ENCODE measurements at regions not wholly inside any gene's neighbourhood (a gene's known extent, or its start where the extent isn't known, plus 50 kb on each side); places are given as distances from the start of the nearest gene placed in this dataset.

DNA sequence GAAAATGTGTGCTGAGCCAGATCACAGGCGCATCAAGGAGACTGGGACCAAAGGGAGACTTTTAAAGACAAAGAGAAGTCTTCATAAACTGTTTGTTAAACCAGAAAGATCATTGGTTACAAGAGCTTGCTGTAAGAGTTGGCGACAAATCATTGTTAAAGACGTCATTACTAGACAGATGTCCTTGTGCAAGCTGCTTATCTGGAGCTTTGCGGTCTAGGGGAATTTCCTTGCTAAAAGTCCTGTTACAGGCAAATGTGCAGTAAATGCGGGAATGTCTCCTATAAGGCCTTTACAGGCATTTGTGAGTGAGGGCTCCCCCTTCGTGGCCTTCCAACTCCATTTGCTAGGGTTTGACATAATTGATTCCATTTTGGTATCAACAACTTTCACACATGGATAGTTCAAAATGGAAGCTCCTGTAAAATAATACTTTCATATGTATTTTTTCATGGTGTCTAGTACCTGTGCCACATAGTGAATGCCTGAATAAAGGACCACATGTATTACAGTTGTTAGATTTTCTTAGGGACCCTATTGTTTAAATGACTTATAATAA is 362.4 kb downstream of the UTRN start:
- TF ChIP-seq, protein P1, sequence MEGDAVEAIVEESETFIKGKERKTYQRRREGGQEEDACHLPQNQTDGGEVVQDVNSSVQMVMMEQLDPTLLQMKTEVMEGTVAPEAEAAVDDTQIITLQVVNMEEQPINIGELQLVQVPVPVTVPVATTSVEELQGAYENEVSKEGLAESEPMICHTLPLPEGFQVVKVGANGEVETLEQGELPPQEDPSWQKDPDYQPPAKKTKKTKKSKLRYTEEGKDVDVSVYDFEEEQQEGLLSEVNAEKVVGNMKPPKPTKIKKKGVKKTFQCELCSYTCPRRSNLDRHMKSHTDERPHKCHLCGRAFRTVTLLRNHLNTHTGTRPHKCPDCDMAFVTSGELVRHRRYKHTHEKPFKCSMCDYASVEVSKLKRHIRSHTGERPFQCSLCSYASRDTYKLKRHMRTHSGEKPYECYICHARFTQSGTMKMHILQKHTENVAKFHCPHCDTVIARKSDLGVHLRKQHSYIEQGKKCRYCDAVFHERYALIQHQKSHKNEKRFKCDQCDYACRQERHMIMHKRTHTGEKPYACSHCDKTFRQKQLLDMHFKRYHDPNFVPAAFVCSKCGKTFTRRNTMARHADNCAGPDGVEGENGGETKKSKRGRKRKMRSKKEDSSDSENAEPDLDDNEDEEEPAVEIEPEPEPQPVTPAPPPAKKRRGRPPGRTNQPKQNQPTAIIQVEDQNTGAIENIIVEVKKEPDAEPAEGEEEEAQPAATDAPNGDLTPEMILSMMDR (IDR thresholded peaks at IDR 0.05; ENCODE audit: low read depth, low read length): no peak
- no peak overlapping the region for H3K4me3 ChIP-seq (ENCODE audit: low read depth, low read length)

DNA sequence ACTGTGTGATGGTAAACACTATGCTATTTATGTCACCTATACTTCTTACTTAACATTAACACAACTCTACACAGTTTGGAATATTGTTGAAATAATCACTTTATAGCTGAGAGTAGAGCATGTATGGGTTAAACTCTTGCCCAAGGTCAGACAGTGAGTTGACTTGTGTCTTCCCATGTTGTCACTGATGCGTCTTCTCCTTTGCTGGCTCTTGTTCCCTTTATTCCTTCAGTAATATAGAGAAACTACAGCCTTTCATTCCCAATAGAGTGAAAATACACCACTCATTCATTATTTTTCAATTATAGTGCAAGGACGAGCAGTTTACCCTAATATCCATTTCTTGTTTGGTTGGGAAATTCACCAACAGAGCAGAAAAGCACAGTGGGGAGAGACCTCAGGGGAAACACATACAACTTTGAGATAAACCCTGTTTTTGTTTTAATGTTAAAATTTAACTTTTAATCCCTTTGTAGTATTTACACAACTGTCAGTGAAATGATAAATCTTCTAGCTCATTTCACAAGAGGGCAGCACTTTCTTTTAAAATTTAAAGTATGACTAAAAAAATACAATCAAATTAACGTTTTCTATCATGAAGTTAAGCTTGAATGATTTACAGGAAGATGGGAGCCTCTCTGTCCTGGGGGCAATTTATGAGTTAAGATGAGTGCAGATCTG is 363.0 kb downstream of the UTRN start:
- no peak overlapping the region for H3K4me3 ChIP-seq (ENCODE audit: low read depth, low read length)
- TF ChIP-seq, protein P1 (IDR thresholded peaks at IDR 0.05; ENCODE audit: low read depth, low read length): no peak

DNA sequence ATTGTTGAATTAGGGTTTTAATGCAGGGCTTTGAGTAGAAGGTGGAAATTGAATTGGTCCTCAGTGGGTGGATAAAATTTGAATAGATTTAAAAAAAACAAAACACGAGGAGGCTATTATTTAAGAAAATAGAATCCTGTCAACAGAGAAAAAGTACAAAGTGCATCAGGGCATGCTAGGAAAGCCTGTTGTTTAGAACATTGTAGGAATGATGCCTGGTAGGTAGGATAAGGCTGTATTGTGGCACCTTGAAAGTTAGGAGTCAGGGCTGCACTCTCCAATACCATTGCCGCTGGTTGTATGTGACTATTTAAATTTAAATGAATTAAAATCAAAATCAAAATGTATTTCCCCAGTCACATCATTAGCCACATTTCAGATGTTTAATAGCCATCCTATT is 363.9 kb downstream of the UTRN start:
- H3K4me3 ChIP-seq (ENCODE audit: low read depth, low read length): no peak overlapping the region
- TF ChIP-seq, protein P1 (IDR thresholded peaks at IDR 0.05; ENCODE audit: low read depth, low read length): no peak

DNA sequence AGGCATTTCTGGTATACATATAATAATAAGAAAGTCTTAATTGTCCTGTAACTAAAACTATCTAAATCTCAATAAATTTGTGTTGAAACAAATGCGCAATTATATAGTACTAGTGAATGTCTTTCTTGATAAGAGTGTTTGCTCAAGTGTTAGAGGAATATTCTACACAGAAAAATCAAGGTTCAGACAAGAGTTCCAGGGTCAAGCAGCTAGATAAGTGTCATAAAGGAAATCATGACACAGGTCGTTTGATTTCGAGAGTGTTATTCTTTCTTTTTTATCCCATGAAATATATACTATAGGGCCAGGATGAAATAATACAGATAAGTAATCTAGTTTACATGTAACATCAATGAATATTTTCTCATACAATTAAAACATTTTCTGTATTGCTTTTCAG is 366.1 kb downstream of the UTRN start:
- TF ChIP-seq, protein P1 (IDR thresholded peaks at IDR 0.05; ENCODE audit: low read depth, low read length): no peak
- H3K4me3 ChIP-seq (ENCODE audit: low read depth, low read length): no peak overlapping the region

DNA sequence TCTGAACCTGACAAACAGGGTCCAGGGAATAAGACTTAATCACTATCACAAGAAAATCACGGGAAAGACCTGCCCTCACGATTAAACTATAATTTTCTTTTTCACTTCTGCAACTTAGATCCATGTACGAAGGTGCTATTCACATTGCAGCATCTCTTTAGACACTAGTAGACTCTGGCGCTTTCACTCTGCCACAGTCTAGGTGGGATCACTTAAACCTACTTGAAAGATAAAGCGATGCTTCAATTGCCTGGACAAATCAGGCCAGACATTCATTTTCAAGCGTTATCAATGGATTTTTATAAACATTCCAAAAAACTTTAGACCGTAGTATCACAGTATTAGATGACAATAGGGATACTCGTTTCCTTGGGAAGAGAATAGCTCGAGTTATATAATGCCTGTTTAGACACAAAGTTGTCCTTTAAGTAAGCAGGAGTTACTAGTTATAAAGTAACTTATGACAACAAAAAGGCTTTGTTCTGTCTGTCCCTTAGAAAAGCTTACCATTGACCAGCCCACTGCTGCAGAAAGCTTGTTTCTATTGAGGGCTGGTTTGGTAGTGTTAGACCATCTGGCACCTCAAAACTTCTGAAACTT is 367.3 kb downstream of the UTRN start:
- H3K4me3 ChIP-seq (ENCODE audit: low read depth, low read length): no peak overlapping the region
- TF ChIP-seq, protein P1 (IDR thresholded peaks at IDR 0.05; ENCODE audit: low read depth, low read length): no peak

DNA sequence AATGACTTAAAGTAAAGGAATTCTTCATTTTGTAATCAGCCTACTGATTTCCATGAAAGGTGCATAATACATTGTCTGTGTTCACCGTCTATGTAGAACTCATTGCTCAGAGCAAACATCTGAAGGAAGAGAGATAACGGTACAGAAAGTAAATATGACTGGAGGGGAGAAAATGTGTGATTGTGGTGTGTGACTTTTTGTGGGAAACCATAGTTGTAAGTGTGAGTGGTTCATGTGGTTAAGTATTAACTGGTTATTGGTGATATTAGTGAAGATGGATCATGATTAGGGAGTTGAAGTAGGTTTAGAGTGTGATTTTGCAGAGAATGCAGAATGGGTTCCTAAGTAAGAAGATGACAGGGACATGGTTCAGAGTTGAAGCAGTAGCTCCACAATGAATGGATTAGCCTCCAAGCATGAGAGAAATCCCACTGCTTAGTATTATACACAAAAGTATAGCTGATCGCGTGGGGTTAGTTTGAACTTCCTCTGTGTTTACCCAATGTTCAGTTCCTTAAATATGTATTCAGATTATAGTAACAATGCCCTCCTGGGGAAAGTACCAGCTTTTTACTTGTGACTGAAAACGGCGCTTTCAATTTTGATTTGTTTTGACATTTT is 368.9 kb downstream of the UTRN start:
- TF ChIP-seq, protein P1 (IDR thresholded peaks at IDR 0.05; ENCODE audit: low read depth, low read length): no peak
- no peak overlapping the region for H3K4me3 ChIP-seq (ENCODE audit: low read depth, low read length)

DNA sequence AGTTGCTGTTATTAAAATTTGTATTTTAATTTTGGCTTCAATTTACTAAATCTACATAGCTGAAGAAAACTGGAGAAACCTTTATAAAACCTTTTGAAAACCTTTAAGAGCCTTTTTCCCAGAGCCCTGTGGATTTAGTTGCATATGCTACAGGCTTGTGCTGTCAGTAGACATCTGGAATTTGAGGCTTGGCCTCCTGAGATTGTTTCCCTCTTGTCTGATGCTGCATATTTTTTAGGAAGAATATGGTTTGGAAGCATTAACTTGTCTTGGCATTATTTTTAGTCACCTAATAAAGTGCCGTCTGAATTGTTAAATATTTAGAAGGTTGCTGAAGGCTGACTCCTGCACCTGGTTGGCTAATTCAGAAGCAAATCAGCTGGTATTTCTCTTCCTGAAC is 369.4 kb downstream of the UTRN start:
- TF ChIP-seq, protein P1 (IDR thresholded peaks at IDR 0.05; ENCODE audit: low read depth, low read length): no peak
- no peak overlapping the region for H3K4me3 ChIP-seq (ENCODE audit: low read depth, low read length)

All from WI38 (cell line).